ENCODE measurements at regions not wholly inside any gene's neighbourhood (a gene's known extent, or its start where the extent isn't known, plus 50 kb on each side); places are given as distances from the start of the nearest gene placed in this dataset.

- in situ Hi-C loops (cut with MboI; ENCODE audit: low sequenced_read_pairs): no loop called here
Measured at GRCh38 chr7:121473645-121474300, 77.7 kb upstream of the FAM3C start.

- in situ Hi-C loops (cut with MboI; ENCODE audit: low sequenced_read_pairs): no loop called here
Measured at GRCh38 chr7:121466455-121466854, 70.3 kb upstream of the FAM3C start.

DNA sequence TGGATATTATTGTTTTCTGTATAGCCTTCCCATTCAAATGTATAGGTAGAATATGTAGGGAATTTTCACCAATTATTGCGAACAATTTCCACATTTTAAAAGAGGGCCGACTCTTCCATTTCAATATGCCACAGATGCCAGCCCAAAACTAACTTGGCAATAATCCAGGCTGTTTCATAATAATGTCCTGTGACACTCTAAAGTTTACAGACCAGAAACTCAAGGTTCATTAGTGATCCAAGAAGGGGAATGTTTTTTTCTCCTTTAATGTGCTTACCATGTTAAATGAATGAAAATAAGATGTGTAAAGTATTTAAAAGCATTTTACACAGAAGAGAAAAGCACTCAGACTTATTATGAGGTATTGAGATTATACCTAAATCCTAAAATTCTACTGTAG is 63.0 kb upstream of the FAM3C start:
- in situ Hi-C loops (cut with MboI; ENCODE audit: low sequenced_read_pairs): no loop called here

- in situ Hi-C loops (cut with MboI; ENCODE audit: low sequenced_read_pairs): no loop called here
Measured at GRCh38 chr7:121456785-121457359, 60.8 kb upstream of the FAM3C start.

- in situ Hi-C loops (cut with MboI; ENCODE audit: low sequenced_read_pairs): no loop called here
Measured at GRCh38 chr7:121456015-121456414, 59.9 kb upstream of the FAM3C start.

DNA sequence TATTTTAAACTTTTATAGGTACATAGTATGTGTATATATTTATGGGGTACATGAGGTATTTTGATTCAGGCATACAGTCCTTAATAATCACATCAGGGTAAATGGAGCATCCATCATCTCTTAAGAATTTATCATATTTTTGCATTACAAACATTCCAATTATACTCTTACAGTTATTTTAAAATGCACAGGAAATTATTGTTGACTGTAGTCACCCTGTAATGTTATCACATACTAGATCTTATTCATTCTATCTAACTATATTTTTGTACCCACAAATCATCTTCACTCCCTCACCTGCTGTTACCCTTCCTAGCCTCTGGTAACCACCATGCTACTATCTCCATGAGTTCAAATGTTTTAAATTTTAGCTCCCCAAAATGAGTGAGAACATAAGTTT is 56.3 kb upstream of the FAM3C start:
- in situ Hi-C loops (cut with MboI; ENCODE audit: low sequenced_read_pairs): no loop called here

DNA sequence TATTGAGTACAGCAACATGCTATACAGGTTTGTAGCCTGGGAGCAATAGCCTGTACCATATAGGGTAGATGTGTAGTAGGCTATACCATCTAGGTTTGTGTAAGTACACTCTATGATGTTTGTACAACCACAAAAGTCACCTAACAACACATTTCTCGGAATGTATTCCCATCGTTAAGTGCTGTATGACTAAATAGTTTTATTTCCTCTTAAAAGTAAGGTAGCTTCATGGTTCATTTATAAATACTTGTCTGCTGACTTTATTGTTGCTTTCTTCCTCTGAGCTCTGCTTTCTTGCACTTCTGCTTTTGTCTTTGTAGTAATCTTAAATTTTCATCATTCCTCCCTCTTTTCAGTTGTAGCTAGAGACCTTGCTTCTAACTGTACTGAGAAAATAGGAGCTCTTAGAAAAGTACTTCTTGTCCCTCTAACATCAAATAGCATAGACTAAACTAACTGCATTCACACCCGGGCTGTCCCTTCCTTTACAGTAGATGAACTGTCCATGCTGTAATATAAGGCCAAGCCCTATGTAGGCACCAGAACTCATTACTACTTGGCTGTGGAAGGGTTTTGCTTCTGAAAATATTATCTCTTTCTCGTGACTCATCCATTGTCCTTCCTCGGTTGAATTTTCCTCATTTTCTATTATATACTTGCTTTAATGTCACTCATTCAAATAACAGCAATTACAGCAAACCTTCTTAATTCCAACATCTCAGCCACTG is 55.4 kb upstream of the FAM3C start:
- in situ Hi-C loops (cut with MboI; ENCODE audit: low sequenced_read_pairs): no loop called here

- in situ Hi-C loops (cut with MboI; ENCODE audit: low sequenced_read_pairs): no loop called here
Measured at GRCh38 chr7:121450631-121451198, 54.6 kb upstream of the FAM3C start.

DNA sequence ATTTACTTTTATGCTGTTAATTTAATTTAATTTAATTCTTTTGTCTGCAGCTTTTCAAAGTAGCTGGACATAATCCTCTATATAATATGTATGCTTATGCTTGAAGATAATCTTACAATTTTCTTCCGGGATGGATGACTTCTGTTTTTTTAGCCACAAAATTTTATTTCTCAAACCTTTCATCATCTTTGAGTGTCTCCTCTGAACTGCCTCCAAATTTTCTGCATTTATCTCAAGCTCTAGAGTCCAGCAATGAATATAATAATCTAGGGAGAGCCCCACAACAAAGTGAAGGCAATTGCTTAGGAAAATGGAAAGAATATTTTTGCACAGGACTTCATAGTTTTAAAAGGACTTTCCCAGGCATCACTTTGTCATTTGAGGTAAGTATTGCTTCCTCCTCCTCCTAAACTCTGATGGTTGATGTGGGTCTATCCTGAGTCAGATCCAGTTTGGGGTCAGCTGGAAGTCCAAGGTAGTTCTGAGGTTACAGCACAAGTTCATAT is 53.7 kb upstream of the FAM3C start:
- in situ Hi-C loops (cut with MboI; ENCODE audit: low sequenced_read_pairs): no loop called here

GRCh38 chr7:121449329-121449728 is 53.2 kb upstream of the FAM3C start:
- in situ Hi-C loops (cut with MboI; ENCODE audit: low sequenced_read_pairs): no loop called here

DNA sequence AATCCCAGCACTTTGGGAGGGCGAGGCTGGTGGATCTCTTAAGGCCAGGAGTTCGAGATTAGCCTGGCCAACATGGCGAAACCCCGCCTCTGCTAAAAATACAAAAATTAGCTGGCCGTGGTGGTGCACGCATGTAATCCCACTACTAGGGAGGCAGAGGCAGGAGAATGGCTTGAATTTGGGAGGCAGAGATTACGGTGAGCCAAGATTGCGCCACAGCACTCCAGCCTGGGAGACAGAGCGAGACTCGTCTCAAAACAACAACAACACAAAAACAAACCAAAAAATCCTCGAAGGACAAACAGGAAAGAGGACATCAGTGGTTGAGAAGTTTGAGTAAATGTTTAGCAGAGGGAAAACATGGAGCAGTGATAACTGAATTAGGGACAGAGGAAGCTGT is 52.3 kb upstream of the FAM3C start:
- in situ Hi-C loops (cut with MboI; ENCODE audit: low sequenced_read_pairs): no loop called here

- in situ Hi-C loops (cut with MboI; ENCODE audit: low sequenced_read_pairs): no loop called here
Measured at GRCh38 chr7:121447911-121448300, 51.8 kb upstream of the FAM3C start.

DNA sequence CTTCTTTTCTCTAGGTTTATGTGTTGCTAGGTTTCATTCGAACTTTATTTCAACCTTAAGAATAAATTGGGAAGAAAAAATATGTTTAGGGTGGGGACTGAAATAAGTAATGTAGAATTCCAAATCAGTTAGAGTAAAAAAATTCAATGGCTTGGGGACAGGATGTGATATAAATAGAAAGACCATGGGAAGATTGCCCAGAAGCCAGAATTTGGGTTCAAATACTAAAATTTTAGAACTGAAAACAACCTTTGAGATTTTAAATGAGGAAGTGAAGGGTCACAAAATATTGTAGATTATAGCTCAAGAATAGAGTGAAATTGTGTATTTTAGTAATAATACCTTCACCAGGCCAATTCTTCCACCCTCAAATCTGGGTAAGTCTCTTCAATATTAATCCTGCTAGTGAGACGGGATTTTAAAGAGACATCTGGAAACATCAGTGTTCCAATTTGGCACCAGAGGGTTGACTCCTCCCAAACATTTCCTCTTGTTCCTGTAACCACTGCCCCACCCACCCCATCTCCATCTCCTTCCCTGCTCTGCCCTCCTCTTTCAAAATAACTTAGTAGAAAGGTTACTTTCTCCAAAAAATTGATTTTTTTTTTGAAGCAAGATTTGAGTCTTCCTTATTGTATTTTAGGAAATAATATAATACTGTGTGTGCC is 51.3 kb upstream of the FAM3C start:
- in situ Hi-C loops (cut with MboI; ENCODE audit: low sequenced_read_pairs): no loop called here

GRCh38 chr7:121446526-121446925 is 50.4 kb upstream of the FAM3C start:
- in situ Hi-C loops (cut with MboI; ENCODE audit: low sequenced_read_pairs): no loop called here

Data from HL-60/S4 treated with retinoic acid at 250 ng/mL for 4 days and 3 days (cell line).